Fibroblast of pulmonary artery (primary cell): ENCODE measurements at regions not wholly inside any gene's neighbourhood (a gene's known extent, or its start where the extent isn't known, plus 50 kb on each side); places are given as distances from the start of the nearest gene placed in this dataset.

ENCODE experiments used
- DNase-seq: peaks from one replicate; pipeline ENCODE4 v3.0.0-alpha.2; 2010; ENCODE audit warnings: low read depth
- H3K4me3 ChIP-seq: replicated peaks from 2 replicates; pipeline ENCODE4 v1.5.1; 2011; ENCODE audit warnings: low read depth, mild to moderate bottlenecking, control low read depth, low read length, moderate library complexity
- TF ChIP-seq, protein P1 (sequence below): IDR thresholded peaks from 2 replicates; pipeline ENCODE4 v1.5.1; 2011; ENCODE audit warnings: mild to moderate bottlenecking, control low read depth, low read length, inconsistent platforms; ENCODE audit errors: missing control alignments

DNA sequence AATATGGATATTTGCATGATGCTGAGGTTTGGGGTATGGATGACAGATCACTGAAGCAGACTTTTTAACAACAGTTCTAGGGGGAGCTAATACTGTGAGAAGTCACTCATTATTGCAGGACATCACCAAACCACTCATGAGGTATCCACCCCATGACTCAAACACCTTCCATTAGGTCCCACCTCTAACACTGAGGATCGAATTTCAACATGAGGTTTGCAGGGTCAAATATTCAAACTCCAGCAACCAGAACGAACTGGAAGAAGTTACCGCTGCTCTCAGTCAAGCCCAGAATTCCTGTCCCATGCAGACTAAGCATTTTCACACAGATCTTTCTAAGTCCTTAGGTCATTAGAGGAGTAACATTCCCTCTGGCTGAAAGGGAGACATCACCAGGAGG lies 758.9 kb downstream of the UQCRFS1 start:
- TF ChIP-seq, protein P1, sequence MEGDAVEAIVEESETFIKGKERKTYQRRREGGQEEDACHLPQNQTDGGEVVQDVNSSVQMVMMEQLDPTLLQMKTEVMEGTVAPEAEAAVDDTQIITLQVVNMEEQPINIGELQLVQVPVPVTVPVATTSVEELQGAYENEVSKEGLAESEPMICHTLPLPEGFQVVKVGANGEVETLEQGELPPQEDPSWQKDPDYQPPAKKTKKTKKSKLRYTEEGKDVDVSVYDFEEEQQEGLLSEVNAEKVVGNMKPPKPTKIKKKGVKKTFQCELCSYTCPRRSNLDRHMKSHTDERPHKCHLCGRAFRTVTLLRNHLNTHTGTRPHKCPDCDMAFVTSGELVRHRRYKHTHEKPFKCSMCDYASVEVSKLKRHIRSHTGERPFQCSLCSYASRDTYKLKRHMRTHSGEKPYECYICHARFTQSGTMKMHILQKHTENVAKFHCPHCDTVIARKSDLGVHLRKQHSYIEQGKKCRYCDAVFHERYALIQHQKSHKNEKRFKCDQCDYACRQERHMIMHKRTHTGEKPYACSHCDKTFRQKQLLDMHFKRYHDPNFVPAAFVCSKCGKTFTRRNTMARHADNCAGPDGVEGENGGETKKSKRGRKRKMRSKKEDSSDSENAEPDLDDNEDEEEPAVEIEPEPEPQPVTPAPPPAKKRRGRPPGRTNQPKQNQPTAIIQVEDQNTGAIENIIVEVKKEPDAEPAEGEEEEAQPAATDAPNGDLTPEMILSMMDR = no peak
- H3K4me3 ChIP-seq = no peak overlapping the region
- no peak for DNase-seq

DNA sequence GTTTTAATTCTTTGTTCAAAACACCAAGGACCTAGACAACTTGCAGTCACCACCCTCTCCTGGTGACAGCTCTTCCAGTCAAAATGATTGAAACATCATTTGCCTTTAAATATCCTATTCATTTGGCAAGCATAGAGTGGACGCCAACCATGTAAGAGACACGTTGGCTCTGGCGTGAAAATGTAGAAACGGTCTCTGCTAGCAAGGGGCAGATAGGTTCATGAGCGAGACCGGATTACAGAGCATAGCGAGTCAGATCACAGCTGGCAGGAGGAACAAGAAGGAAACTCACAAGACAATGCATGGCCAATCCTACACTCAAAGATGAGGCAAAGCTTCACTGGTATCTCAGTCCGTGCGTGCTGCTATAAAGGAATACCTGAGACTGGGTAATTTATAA lies 759.5 kb downstream of the UQCRFS1 start:
- DNase-seq = no peak
- TF ChIP-seq, protein P1 = no peak
- no peak overlapping the region for H3K4me3 ChIP-seq

DNA sequence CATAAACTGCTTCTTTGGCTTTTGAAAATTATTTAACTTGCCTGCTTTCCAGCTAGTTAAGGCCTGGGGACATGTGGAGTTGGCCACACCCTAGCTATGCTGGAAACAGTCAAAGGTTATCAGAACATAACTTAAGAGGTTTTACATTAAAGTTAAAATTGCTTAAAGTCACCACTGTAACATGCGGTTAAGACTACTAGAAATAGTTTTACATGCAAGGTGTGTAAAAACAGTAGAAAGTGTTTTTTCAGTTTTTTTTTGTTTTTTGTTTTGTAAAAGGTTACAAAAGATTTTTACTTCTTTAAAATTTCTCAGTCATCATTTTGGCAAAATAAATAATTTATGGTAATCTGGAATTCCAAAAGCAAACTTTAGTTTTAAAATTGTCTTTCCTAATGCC lies 763.1 kb downstream of the UQCRFS1 start:
- no peak for DNase-seq
- H3K4me3 ChIP-seq = no peak overlapping the region
- TF ChIP-seq, protein P1 = no peak

DNA sequence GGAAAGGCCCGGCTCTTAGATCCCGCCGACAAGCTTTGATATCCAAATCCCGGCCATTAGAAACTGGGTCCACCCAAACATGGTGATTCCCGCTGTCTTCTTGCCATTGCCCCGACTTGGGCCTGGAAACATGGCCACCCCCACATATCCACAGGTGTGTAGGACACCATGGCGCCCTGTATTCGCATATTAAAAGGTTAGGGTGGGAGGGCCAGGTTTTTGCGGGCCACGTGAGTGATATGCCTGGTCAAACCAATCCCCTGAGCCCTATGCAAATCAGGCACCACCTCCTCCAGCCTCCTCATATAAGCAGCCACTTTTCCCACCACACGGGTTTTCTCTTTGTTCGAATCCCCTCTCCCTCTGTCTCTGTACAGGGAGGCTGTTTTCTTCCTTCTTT lies 766.4 kb downstream of the UQCRFS1 start:
- H3K4me3 ChIP-seq = no peak overlapping the region
- DNase-seq = no peak
- TF ChIP-seq, protein P1 = no peak

DNA sequence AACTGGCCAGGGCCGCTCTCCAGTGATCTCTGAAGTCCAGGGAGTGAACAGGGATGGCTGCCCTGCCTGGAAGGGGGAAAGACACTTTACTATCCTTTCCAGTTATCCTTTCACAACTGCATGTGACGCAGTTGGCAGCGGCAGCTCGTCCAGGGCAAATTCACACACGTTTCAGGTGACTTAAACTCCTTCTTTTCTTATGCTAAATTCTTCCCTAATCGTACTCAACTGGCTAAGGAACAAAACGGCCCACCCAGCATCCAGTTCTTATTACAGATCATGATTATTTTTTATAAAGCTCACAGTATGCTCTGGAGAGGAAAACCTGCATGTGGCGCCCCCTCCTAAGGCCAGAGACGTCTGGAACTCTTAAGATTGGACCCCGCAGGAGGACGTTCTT lies 767.1 kb downstream of the UQCRFS1 start:
- no peak for DNase-seq
- no peak overlapping the region for H3K4me3 ChIP-seq
- TF ChIP-seq, protein P1 = no peak

DNA sequence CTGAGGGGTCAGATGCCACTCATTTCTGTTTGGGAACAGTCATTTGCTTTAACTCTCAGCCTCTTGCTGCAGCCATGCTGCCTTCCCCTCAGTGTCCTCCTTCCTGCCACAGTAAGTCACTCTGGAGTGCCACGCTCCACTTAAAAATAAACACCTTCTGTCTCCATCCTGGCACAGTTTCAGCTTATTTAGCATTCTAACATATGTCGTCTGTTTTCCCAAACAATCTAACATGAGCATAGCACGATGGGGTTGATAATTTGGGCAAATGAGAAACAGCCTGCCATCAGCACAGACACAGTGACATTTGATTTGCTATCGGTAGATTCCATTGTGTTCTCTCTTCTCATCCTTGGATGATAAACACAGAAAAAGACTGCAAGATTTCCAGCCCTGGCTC lies 768.6 kb downstream of the UQCRFS1 start:
- H3K4me3 ChIP-seq = no peak overlapping the region
- TF ChIP-seq, protein P1 = no peak
- no peak for DNase-seq

DNA sequence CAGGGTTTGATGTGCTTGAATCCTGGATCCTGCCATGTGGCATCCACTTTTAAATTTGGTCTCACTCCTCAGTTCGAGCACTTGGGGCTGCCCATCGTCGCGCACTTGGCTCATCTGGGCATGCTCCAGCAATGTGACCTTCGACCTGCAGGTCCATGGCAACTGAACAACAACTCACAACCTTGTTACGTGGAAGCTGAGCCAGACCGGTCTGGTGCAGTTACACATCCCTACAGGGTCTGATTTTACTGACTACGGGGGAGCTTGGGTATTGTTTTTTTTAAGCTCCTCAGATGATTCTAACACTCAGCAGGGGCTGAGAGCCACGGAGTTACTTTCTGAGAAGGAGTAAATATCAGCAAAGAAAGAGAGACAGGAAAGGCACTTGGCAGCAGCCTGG lies 769.6 kb downstream of the UQCRFS1 start:
- H3K4me3 ChIP-seq = no peak overlapping the region
- TF ChIP-seq, protein P1 = no peak

More for the DNA sequence above, 769.6 kb downstream of the UQCRFS1 start:
- no peak for DNase-seq
